H1 (cell line): ENCODE measurements at regions not wholly inside any gene's neighbourhood (a gene's known extent, or its start where the extent isn't known, plus 50 kb on each side); places are given as distances from the start of the nearest gene placed in this dataset.

Experiments
- CTCF ChIA-PET: fragments of 300-600 bp; sonication (Branson Sonifier 250); formaldehyde crosslinking; loops from one replicate; lab custom pipeline; 2021; ENCODE audit not compliant: partially characterized antibody; lab: Charles Lee
- POLR2A ChIA-PET: fragments of 300-600 bp; sonication (Branson Sonifier 250); formaldehyde crosslinking; loops from one replicate; lab custom pipeline; 2021; ENCODE audit warnings: inconsistent platforms; ENCODE audit not compliant: partially characterized antibody; lab: Charles Lee
- DNase-seq, 2 experiments: peaks; one replicate each; pipeline versions ENCODE4 v3.0.0 to v3.0.0-alpha.2; 2010 to 2022; ENCODE audit warnings: low spot score in 2 of 2, low read depth in 1 of 2, mixed read lengths in 1 of 2
- FAIRE-seq: peaks from 2 replicates; lab custom pipeline; 2011; peaks lifted over from hg19 to GRCh38; lab: Jason Lieb, UNC
- H2AFZ ChIP-seq: 2 replicates; pipeline ENCODE4 v1.8.1; 2012; ENCODE audit warnings: low read length, inconsistent platforms
- H2AK5ac ChIP-seq: 2 replicates; pipeline ENCODE4 v1.6.1; 2013; ENCODE audit warnings: low read depth, low read length
- H2BK120ac ChIP-seq: replicated peaks from 2 replicates; pipeline ENCODE3; 2013; ENCODE audit warnings: low read depth, low read length, inconsistent platforms
- H2BK12ac ChIP-seq: 2 replicates; pipeline ENCODE4 v1.6.1; 2013; ENCODE audit warnings: low read depth, low read length
- H2BK15ac ChIP-seq: 2 replicates; pipeline ENCODE4 v1.6.1; 2013; ENCODE audit warnings: low read length
- H2BK20ac ChIP-seq: 2 replicates; pipeline ENCODE4 v1.6.1; 2013; ENCODE audit warnings: low read length
- H2BK5ac ChIP-seq: 2 replicates; pipeline ENCODE4 v1.6.1; 2013; ENCODE audit warnings: low read depth, low read length
- H3K14ac ChIP-seq: 2 replicates; pipeline ENCODE4 v1.6.1; 2013; ENCODE audit warnings: inconsistent platforms; ENCODE audit not compliant: insufficient read length
- H3K18ac ChIP-seq: 2 replicates; pipeline ENCODE4 v1.6.1; 2013; ENCODE audit warnings: low read length; ENCODE audit errors: extremely low read depth
- H3K23ac ChIP-seq: 2 replicates; pipeline ENCODE4 v1.6.1; 2013; ENCODE audit warnings: inconsistent platforms; ENCODE audit not compliant: insufficient read length
- H3K23me2 ChIP-seq: 2 replicates; pipeline ENCODE4 v1.6.1; 2013; ENCODE audit warnings: low read depth, low read length
- H3K27ac ChIP-seq: 2 replicates; pipeline ENCODE4 v1.6.1; 2011; ENCODE audit warnings: low read depth, low read length, inconsistent platforms
- H3K27me3 ChIP-seq, 4 experiments: replicated peaks in 1 of 4; 1 replicate in 1 of 4; 2 replicates in 3 of 4; pipeline versions ENCODE4 v1.6.1 to v1.8.1; 2011 to 2013; ENCODE audit warnings: low read length in 3 of 4, mild to moderate bottlenecking in 3 of 4, inconsistent platforms in 2 of 4, mixed read lengths in 2 of 4, moderate library complexity in 1 of 4; ENCODE audit not compliant: control insufficient read depth in 3 of 4, insufficient read depth in 3 of 4; ENCODE audit errors: extremely low read depth in 1 of 4
- H3K36me3 ChIP-seq, 4 experiments: 2 replicates each; pipeline versions ENCODE4 v1.6.1 to v1.8.1; 2011 to 2013; ENCODE audit warnings: mild to moderate bottlenecking in 4 of 4, low read length in 3 of 4, moderate library complexity in 2 of 4, control low read depth in 1 of 4, inconsistent platforms in 1 of 4; ENCODE audit not compliant: insufficient read depth in 4 of 4, control insufficient read depth in 2 of 4
- H3K4ac ChIP-seq: replicated peaks from 2 replicates; pipeline ENCODE3; 2013; ENCODE audit warnings: low read length, low read depth, mixed read lengths, inconsistent platforms; ENCODE audit not compliant: insufficient read length
- H3K4me1 ChIP-seq, 4 experiments: replicated peaks in 1 of 4; 1 replicate in 1 of 4; 2 replicates in 3 of 4; pipeline versions ENCODE4 v1.6.1 to v1.8.1; 2011 to 2013; ENCODE audit warnings: low read length in 3 of 4, inconsistent platforms in 2 of 4, mixed read lengths in 1 of 4; ENCODE audit not compliant: insufficient read depth in 4 of 4, control insufficient read depth in 3 of 4
- H3K4me2 ChIP-seq, 2 experiments: 2 replicates each; pipeline versions ENCODE4 v1.6.1 to v1.8.1; 2011 to 2013; ENCODE audit warnings: low read depth in 2 of 2, low read length in 2 of 2, control low read depth in 1 of 2, inconsistent platforms in 1 of 2, mild to moderate bottlenecking in 1 of 2; ENCODE audit not compliant: insufficient read depth in 1 of 2
- H3K4me3 ChIP-seq, 4 experiments: fragments of 200-600, 300-600 bp in 1 of 4; sonication (generic), shearing (Covaris generic), sonication (Bioruptor Twin) in 1 of 4; 2 replicates each; pipeline versions ENCODE4 v1.5.1 to v1.8.1; 2011 to 2016; ENCODE audit warnings: low read length in 4 of 4, low read depth in 3 of 4, control low read depth in 2 of 4, inconsistent platforms in 2 of 4, mild to moderate bottlenecking in 2 of 4, mixed read lengths in 1 of 4, moderate library complexity in 1 of 4; ENCODE audit not compliant: insufficient read depth in 2 of 4; ENCODE audit errors: extremely low read depth in 1 of 4
- H3K56ac ChIP-seq: replicated peaks from 2 replicates; pipeline ENCODE3; 2013; ENCODE audit warnings: low read depth, mild to moderate bottlenecking, mixed read lengths, low read length, inconsistent platforms; ENCODE audit not compliant: insufficient read length
- H3K79me1 ChIP-seq: 2 replicates; pipeline ENCODE4 v1.6.1; 2013; ENCODE audit warnings: low read depth, low read length, control low read depth
- H3K79me2 ChIP-seq, 2 experiments: 2 replicates each; pipeline versions ENCODE4 v1.6.1 to v1.8.1; 2012 to 2013; ENCODE audit warnings: low read length in 2 of 2, mild to moderate bottlenecking in 2 of 2, inconsistent platforms in 1 of 2; ENCODE audit not compliant: insufficient read depth in 2 of 2, control insufficient read depth in 1 of 2
- H3K9ac ChIP-seq, 4 experiments: replicated peaks in 1 of 4; 1 replicate in 1 of 4; 2 replicates in 3 of 4; pipeline versions ENCODE4 v1.6.1 to v1.8.1; 2011 to 2013; ENCODE audit warnings: low read depth in 3 of 4, low read length in 3 of 4, control low read depth in 2 of 4, mild to moderate bottlenecking in 2 of 4, moderate library complexity in 2 of 4, inconsistent platforms in 1 of 4; ENCODE audit errors: extremely low read depth in 1 of 4
- H3K9me3 ChIP-seq, 2 experiments: 2 replicates each; pipeline versions ENCODE4 v1.6.1 to v1.8.1; 2012 to 2013; ENCODE audit warnings: mild to moderate bottlenecking in 2 of 2, moderate library complexity in 2 of 2, control low read depth in 1 of 2, inconsistent platforms in 1 of 2, low read depth in 1 of 2, low read length in 1 of 2, mixed read lengths in 1 of 2; ENCODE audit not compliant: insufficient read depth in 2 of 2
- H4K20me1 ChIP-seq, 2 experiments: replicated peaks in 1 of 2; 2 replicates each; pipeline versions ENCODE3 to v1.8.1; 2011 to 2013; ENCODE audit warnings: inconsistent platforms in 2 of 2, low read length in 2 of 2, mild to moderate bottlenecking in 1 of 2; ENCODE audit not compliant: insufficient read depth in 2 of 2, control insufficient read depth in 1 of 2
- H4K5ac ChIP-seq: 2 replicates; pipeline ENCODE4 v1.6.1; 2013; ENCODE audit warnings: low read length, low read depth, mixed read lengths, inconsistent platforms; ENCODE audit not compliant: insufficient read length
- H4K8ac ChIP-seq: 2 replicates; pipeline ENCODE4 v1.8.0; 2013; ENCODE audit warnings: mild to moderate bottlenecking, moderate library complexity, low read length, inconsistent platforms; ENCODE audit not compliant: insufficient read depth; ENCODE audit errors: extremely low read depth
- H4K91ac ChIP-seq: replicated peaks from 2 replicates; pipeline ENCODE3; 2013; ENCODE audit warnings: low read length, mixed read lengths, inconsistent platforms; ENCODE audit not compliant: insufficient read length
- ATF2 ChIP-seq: IDR thresholded peaks from 2 replicates; pipeline ENCODE4 v1.6.1; 2012; ENCODE audit warnings: low read length, inconsistent platforms
- BACH1 ChIP-seq: IDR thresholded peaks from 2 replicates; pipeline ENCODE4 v1.6.1; 2012; ENCODE audit warnings: low read length, improper control_type of control experiment
- BCL11A ChIP-seq, 2 experiments: IDR thresholded peaks; one replicate each; pipeline ENCODE4 v1.6.1; 2011; ENCODE audit warnings: low read depth in 2 of 2, low read length in 2 of 2, mild to moderate bottlenecking in 2 of 2
- BRCA1 ChIP-seq: IDR thresholded peaks from 2 replicates; pipeline ENCODE4 v1.6.1; 2012; ENCODE audit warnings: low read depth, low read length, improper control_type of control experiment
- CEBPB ChIP-seq: IDR thresholded peaks from 2 replicates; pipeline ENCODE4 v1.6.1; 2012; ENCODE audit warnings: low read depth, low read length
- CHD1 ChIP-seq: IDR thresholded peaks from 2 replicates; pipeline ENCODE4 v1.6.1; 2012; ENCODE audit warnings: low read depth, low read length, improper control_type of control experiment
- CREB1 ChIP-seq: IDR thresholded peaks from 2 replicates; pipeline ENCODE4 v1.6.1; 2012; ENCODE audit warnings: inconsistent platforms
- EZH2 ChIP-seq: fragments of 200-600 bp; sonication (generic); IDR thresholded peaks from 2 replicates; pipeline ENCODE4 v1.7.1; 2012; ENCODE audit warnings: low read depth, mild to moderate bottlenecking, moderate library complexity, low read length, inconsistent platforms; ENCODE audit not compliant: severe bottlenecking
- HDAC6 ChIP-seq: IDR thresholded peaks from one replicate; pipeline ENCODE4 v1.7.1; 2012; ENCODE audit warnings: low read depth, mild to moderate bottlenecking, inconsistent platforms, low read length, moderate library complexity
- JUND ChIP-seq: IDR thresholded peaks from 2 replicates; pipeline ENCODE4 v1.6.1; 2011; ENCODE audit warnings: mild to moderate bottlenecking, improper control_type of control experiment, low read length
- MAFK ChIP-seq: IDR thresholded peaks from 2 replicates; pipeline ENCODE4 v1.6.1; 2012; ENCODE audit warnings: low read depth, mild to moderate bottlenecking, improper control_type of control experiment, low read length
- RFX5 ChIP-seq: IDR thresholded peaks from 2 replicates; pipeline ENCODE4 v1.6.1; 2011; ENCODE audit warnings: low read depth, low read length, improper control_type of control experiment, borderline replicate concordance
- RNF2 ChIP-seq: fragments of 200-900, 300-1000 bp; sonication (generic); IDR thresholded peaks from 2 replicates; pipeline ENCODE4 v1.7.1; 2016; ENCODE audit warnings: borderline replicate concordance, low read depth, mild to moderate bottlenecking, antibody characterized with exemption, low read length; ENCODE audit not compliant: poor library complexity, severe bottlenecking; ENCODE audit errors: missing control alignments
- SP2 ChIP-seq: IDR thresholded peaks from 2 replicates; pipeline ENCODE4 v1.6.1; 2012; ENCODE audit warnings: mild to moderate bottlenecking, low read length, inconsistent platforms
- TEAD4 ChIP-seq: IDR thresholded peaks from 2 replicates; pipeline ENCODE4 v1.6.1; 2012; ENCODE audit warnings: low read depth, low read length, inconsistent platforms, mixed read lengths
- WGBS, 2 experiments: shearing (Covaris generic) in 1 of 2; methylation state at CpG; one replicate each; pipeline versions ENCODE4 v1.1.6 to v1.1.7; 2013 to 2015; ENCODE audit warnings: low lambda C conversion rate in 2 of 2, mixed read lengths in 2 of 2, inconsistent platforms in 1 of 2, low coverage in 1 of 2, missing lambda C conversion rate in 1 of 2; ENCODE audit not compliant: insufficient replicate concordance in 2 of 2, insufficient coverage in 1 of 2, insufficient read length in 1 of 2; ENCODE audit errors: extremely low coverage in 1 of 2, missing lambda C conversion rate in 1 of 2; 5-methylcytosine and 5-hydroxymethylcytosine counted together

DNA sequence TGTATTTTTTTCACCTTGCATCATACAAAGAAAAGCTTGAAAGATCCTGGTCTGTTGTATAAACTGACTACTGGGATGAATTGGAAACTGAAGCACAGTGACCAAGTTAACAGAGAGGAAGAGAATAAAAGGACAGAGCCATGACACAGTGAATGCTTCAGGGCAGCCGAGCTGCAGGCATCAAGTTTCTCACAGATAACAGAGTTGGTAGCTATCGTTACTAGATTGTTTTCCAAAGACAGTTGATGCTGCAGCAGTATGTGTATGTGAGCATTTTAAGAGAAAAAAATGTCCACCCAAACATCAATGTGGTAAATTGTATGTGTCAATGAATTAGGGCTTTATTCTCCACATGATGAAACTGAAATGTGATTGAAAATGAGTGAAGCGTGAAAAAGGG, 1032.7 kb downstream of the ADGRL3 start:
- no peak overlapping the region for H3K56ac ChIP-seq
- no peak overlapping the region for H3K4me3 ChIP-seq
- H3K79me1 ChIP-seq, result no peaks in the 10 kb centered on the region
- H3K27me3 ChIP-seq, result no peaks in the 10 kb centered on the region
- no peak overlapping the region for H2BK120ac ChIP-seq
- no peak overlapping the region for H2AK5ac ChIP-seq
- no peak overlapping the region for H2BK20ac ChIP-seq
- no peak overlapping the region for H2BK15ac ChIP-seq
- no peak overlapping the region for H3K14ac ChIP-seq
- 87% methylated on average over 3 of the region's 3 CpGs; no CpG with 5 or more reads in 1 of the 2 experiments for WGBS, 2 experiments
- no peak overlapping the region for H3K23ac ChIP-seq
- no peak overlapping the region for H3K27ac ChIP-seq
- peak; percentile 7 for FAIRE-seq
- no peaks in the 10 kb centered on the region for H3K23me2 ChIP-seq
- H2AFZ ChIP-seq, result no peak overlapping the region
- no peaks in the 10 kb centered on the region for H3K4me1 ChIP-seq
- H4K8ac ChIP-seq, result no peak overlapping the region
- no peak overlapping the region for H2BK5ac ChIP-seq
- ChIA-PET POLR2A (interaction anchor here (0.7 to 0.8 kb wide), 2 partner anchors 8 to 11 kb away, joined by 3 read pairs; no protein-coding TSS in a partner anchor), CTCF (no interaction called here)
- H3K4ac ChIP-seq, result no peak overlapping the region
- H3K9ac ChIP-seq, result no peak overlapping the region
- no peaks in the 10 kb centered on the region for H4K20me1 ChIP-seq
- H3K4me2 ChIP-seq, result no peak overlapping the region
- DNase-seq, result no peak
- H4K91ac ChIP-seq, result no peak overlapping the region
- H2BK12ac ChIP-seq, result no peak overlapping the region
- H4K5ac ChIP-seq, result no peak overlapping the region
- no peaks in the 10 kb centered on the region for H3K9me3 ChIP-seq
- H3K79me2 ChIP-seq, result no peaks in the 10 kb centered on the region
- no peak overlapping the region for H3K18ac ChIP-seq
- TF ChIP-seq HDAC6 (no peak), EZH2 (no peak), RFX5 (no peak), MAFK (no peak), BCL11A (IDR thresholded peaks at IDR 0.05; ENCODE audit: low read depth in 2 of 2, low read length in 2 of 2) (no peak), JUND (no peak), ATF2 (no peak), BACH1 (no peak), RNF2 (no peak), CHD1 (no peak), CREB1 (no peak), BRCA1 (no peak), CEBPB (no peak), SP2 (no peak), TEAD4 (no peak)
- H3K36me3 ChIP-seq, result no peaks in the 10 kb centered on the region
